Gastrocnemius medialis (tissue), 4 donors: ENCODE measurements at regions not wholly inside any gene's neighbourhood (a gene's known extent, or its start where the extent isn't known, plus 50 kb on each side); places are given as distances from the start of the nearest gene placed in this dataset.

Source experiments
- ATAC-seq, 2 donors: fragments of 150-250 bp; one replicate each; pipeline ENCODE4 v1.9.1; 2016
- DNase-seq, 2 donors: peaks; one replicate each; pipeline ENCODE4 v3.0.0-alpha.2; 2019
- H3K27ac ChIP-seq, 4 donors: fragments of 200-600 bp; sonication (generic); 1 replicate in 1 of 4; 2 replicates in 3 of 4; pipeline ENCODE4 v1.5.1; 2016 to 2018; ENCODE audit warnings: mild to moderate bottlenecking in 2 of 4, moderate library complexity in 1 of 4
- H3K27me3 ChIP-seq, 3 donors: fragments of 200-600 bp; sonication (generic) in 2 of 3; 1 replicate in 1 of 3; 2 replicates in 2 of 3; pipeline versions ENCODE4 v1.5.1 to v1.6.0; 2016 to 2019; ENCODE audit warnings: mild to moderate bottlenecking in 1 of 3, moderate library complexity in 1 of 3
- H3K36me3 ChIP-seq, 2 donors: fragments of 200-600 bp; sonication (generic) in 1 of 2; one replicate each; pipeline ENCODE4 v1.5.1; 2017 to 2018
- H3K4me1 ChIP-seq, 2 donors: fragments of 200-600 bp; sonication (generic) in 1 of 2; one replicate each; pipeline ENCODE4 v1.5.1; 2016 to 2017; ENCODE audit warnings: mild to moderate bottlenecking in 2 of 2
- H3K4me3 ChIP-seq, 4 donors: fragments of 200-600 bp; sonication (generic) in 3 of 4; 1 replicate in 1 of 4; 2 replicates in 3 of 4; pipeline ENCODE4 v1.5.1; 2016 to 2019; ENCODE audit warnings: mild to moderate bottlenecking in 2 of 4
- H3K9me3 ChIP-seq, 3 donors: fragments of 200-600 bp; sonication (generic) in 2 of 3; 1 replicate in 1 of 3; 2 replicates in 2 of 3; pipeline ENCODE4 v1.5.1; 2016 to 2019
- POLR2A ChIP-seq, 2 donors: fragments of 450-650 bp; IDR thresholded peaks; one replicate each; pipeline ENCODE4 v1.6.1; 2017; ENCODE audit warnings: antibody characterized with exemption in 2 of 2, mild to moderate bottlenecking in 2 of 2, moderate library complexity in 2 of 2
- in situ Hi-C, 4 donors: fragments of 200-750 bp; cut with MboI; loops; one replicate each; pipeline versions ENCODE4 v1.15.0 to v1.8.0; 2017; ENCODE audit warnings: low sequenced_read_pairs in 4 of 4
- intact Hi-C: fragments of 100-400 bp; cut with DNase I; formaldehyde crosslinking; loops from one replicate; pipeline ENCODE4 v1.15.1; 2023; ENCODE audit warnings: low total_unique reads
- TF ChIP-seq, protein P1 (sequence below), 5 experiments: fragments of 450-650 bp in 3 of 5; fragments of 200-600 bp in 2 of 5; sonication (generic) in 2 of 5; IDR thresholded peaks in 4 of 5; conservative IDR thresholded peaks in 1 of 5; 1 replicate in 4 of 5; 2 replicates in 1 of 5; pipeline ENCODE4 v1.5.1; 2016 to 2019; ENCODE audit warnings: antibody characterized with exemption in 5 of 5, mild to moderate bottlenecking in 3 of 5, moderate library complexity in 3 of 5

- intact Hi-C loops: no loop called here
- H3K9me3 ChIP-seq: no peaks in the 10 kb centered on the region
- H3K36me3 ChIP-seq: no peaks in the 10 kb centered on the region
- in situ Hi-C loops: no loop called here
- H3K4me3 ChIP-seq: no peak overlapping the region
- no peak for ATAC-seq
- TF ChIP-seq POLR2A (IDR thresholded peaks at IDR 0.05): no peak
- TF ChIP-seq, protein P1, sequence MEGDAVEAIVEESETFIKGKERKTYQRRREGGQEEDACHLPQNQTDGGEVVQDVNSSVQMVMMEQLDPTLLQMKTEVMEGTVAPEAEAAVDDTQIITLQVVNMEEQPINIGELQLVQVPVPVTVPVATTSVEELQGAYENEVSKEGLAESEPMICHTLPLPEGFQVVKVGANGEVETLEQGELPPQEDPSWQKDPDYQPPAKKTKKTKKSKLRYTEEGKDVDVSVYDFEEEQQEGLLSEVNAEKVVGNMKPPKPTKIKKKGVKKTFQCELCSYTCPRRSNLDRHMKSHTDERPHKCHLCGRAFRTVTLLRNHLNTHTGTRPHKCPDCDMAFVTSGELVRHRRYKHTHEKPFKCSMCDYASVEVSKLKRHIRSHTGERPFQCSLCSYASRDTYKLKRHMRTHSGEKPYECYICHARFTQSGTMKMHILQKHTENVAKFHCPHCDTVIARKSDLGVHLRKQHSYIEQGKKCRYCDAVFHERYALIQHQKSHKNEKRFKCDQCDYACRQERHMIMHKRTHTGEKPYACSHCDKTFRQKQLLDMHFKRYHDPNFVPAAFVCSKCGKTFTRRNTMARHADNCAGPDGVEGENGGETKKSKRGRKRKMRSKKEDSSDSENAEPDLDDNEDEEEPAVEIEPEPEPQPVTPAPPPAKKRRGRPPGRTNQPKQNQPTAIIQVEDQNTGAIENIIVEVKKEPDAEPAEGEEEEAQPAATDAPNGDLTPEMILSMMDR (IDR thresholded peaks at IDR 0.05 in 4 of 5, conservative IDR thresholded peaks at IDR 0.05 in 1 of 5): no peak
- peaks cover 8 to 26% (median 18%) of the 10 kb centered on the region in 3 donors for H3K27me3 ChIP-seq
- no peak for DNase-seq
- H3K27ac ChIP-seq: no peak overlapping the region
- H3K4me1 ChIP-seq: no peaks in the 10 kb centered on the region
Measured at GRCh38 chr14:100655741-100656085, 68.5 kb upstream of the BEGAIN start.

DNA sequence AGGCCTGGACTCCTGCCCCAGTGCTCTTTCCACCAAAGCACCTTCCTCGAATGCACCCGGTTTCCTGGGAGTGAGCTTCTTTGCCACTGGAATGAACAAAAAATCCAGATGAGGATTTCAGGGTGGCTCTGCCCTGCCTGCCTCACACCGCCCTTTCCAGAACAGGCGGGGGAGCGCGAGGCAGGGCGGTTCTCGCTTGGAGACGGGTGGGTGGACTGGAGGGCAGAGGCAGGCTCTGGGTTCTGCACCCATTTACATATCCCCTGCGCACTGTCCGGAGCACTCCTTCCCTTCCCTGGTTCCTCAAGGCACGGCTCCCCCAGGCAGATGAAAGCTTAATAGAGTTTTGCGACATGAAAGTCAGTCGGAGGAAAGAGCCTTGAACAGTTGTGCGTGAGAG lies 69.7 kb upstream of the DLK1 start:
- no peaks in the 10 kb centered on the region for H3K9me3 ChIP-seq
- H3K27me3 ChIP-seq: peaks cover 8 to 26% (median 18%) of the 10 kb centered on the region in 3 donors
- no peak overlapping the region for H3K27ac ChIP-seq
- TF ChIP-seq, protein P1 (IDR thresholded peaks at IDR 0.05 in 4 of 5, conservative IDR thresholded peaks at IDR 0.05 in 1 of 5): no peak
- TF ChIP-seq POLR2A (IDR thresholded peaks at IDR 0.05): no peak
- no peak overlapping the region for H3K4me3 ChIP-seq
- no peak for ATAC-seq
- DNase-seq: no peak
- in situ Hi-C loops: no loop called here
- intact Hi-C loops: no loop called here
- H3K4me1 ChIP-seq: no peaks in the 10 kb centered on the region
- H3K36me3 ChIP-seq: no peaks in the 10 kb centered on the region

GRCh38 chr14:100657780-100658179 lies 68.9 kb upstream of the DLK1 start:
- H3K4me3 ChIP-seq: no peak overlapping the region
- in situ Hi-C loops (no loop called here), intact Hi-C loops (no loop called here)
- H3K27me3 ChIP-seq: peaks cover 8 to 26% (median 18%) of the 10 kb centered on the region in 3 donors
- no peak overlapping the region for H3K27ac ChIP-seq
- TF ChIP-seq POLR2A (IDR thresholded peaks at IDR 0.05): no peak
- TF ChIP-seq, protein P1 (IDR thresholded peaks at IDR 0.05 in 4 of 5, conservative IDR thresholded peaks at IDR 0.05 in 1 of 5): no peak
- H3K9me3 ChIP-seq: no peaks in the 10 kb centered on the region
- no peaks in the 10 kb centered on the region for H3K4me1 ChIP-seq
- ATAC-seq (no peak), DNase-seq (no peak)
- no peaks in the 10 kb centered on the region for H3K36me3 ChIP-seq

GRCh38 chr14:100658181-100658886 lies 68.4 kb upstream of the DLK1 start:
- no peak overlapping the region for H3K4me3 ChIP-seq
- TF ChIP-seq, protein P1 (IDR thresholded peaks at IDR 0.05 in 4 of 5, conservative IDR thresholded peaks at IDR 0.05 in 1 of 5): no peak
- TF ChIP-seq POLR2A (IDR thresholded peaks at IDR 0.05): no peak
- no peak overlapping the region for H3K27ac ChIP-seq
- H3K4me1 ChIP-seq: no peaks in the 10 kb centered on the region
- H3K27me3 ChIP-seq: peaks cover 8 to 23% (median 18%) of the 10 kb centered on the region in 3 donors
- no peaks in the 10 kb centered on the region for H3K36me3 ChIP-seq
- DNase-seq: no peak
- intact Hi-C loops: no loop called here
- ATAC-seq: no peak
- in situ Hi-C loops: no loop called here
- no peaks in the 10 kb centered on the region for H3K9me3 ChIP-seq
